22Rv1 (cell line): ENCODE measurements at regions not wholly inside any gene's neighbourhood (a gene's known extent, or its start where the extent isn't known, plus 50 kb on each side); places are given as distances from the start of the nearest gene placed in this dataset.

Experiments used
- H3K27ac ChIP-seq: fragments of 450-650 bp; 2 replicates; pipeline ENCODE4 v1.5.1; 2017
- ZFX ChIP-seq: fragments of 450-650 bp; IDR thresholded peaks from 2 replicates; pipeline ENCODE4 v1.6.1; 2017; ENCODE audit warnings: antibody characterized with exemption, borderline replicate concordance
- TF ChIP-seq, protein P1 (sequence below): fragments of 450-650 bp; IDR thresholded peaks from 2 replicates; pipeline ENCODE4 v1.5.1; 2017; ENCODE audit warnings: mild to moderate bottlenecking

DNA sequence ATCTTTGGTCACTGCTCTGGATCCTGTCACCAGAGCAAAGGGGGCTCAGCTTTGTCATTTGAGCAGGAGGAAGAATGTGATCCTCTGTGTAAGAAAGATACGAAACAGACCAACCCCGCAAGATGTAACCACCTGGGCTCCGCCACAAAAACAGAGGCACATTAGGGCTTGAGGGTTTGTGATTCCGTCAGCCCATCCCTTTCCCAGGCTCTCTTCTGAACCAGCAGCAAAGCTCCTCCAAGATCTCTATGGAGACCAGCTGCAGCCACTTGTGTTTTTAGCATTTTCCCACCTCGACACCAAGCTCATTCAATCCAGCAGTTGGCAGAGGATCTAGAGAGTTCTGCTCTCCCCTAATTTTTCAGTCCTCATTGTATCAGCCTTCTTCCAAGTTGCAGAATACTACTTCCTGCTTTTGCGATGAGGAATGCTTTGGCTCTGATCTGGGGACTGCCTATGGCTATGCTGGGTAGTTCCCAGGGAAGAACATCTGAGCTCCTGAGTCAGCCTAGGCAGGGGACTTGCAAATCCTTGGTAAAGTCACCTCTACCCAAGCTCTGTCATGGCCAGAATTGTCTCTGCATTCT, 139.6 kb upstream of the RAB12 start:
- TF ChIP-seq, protein P1, sequence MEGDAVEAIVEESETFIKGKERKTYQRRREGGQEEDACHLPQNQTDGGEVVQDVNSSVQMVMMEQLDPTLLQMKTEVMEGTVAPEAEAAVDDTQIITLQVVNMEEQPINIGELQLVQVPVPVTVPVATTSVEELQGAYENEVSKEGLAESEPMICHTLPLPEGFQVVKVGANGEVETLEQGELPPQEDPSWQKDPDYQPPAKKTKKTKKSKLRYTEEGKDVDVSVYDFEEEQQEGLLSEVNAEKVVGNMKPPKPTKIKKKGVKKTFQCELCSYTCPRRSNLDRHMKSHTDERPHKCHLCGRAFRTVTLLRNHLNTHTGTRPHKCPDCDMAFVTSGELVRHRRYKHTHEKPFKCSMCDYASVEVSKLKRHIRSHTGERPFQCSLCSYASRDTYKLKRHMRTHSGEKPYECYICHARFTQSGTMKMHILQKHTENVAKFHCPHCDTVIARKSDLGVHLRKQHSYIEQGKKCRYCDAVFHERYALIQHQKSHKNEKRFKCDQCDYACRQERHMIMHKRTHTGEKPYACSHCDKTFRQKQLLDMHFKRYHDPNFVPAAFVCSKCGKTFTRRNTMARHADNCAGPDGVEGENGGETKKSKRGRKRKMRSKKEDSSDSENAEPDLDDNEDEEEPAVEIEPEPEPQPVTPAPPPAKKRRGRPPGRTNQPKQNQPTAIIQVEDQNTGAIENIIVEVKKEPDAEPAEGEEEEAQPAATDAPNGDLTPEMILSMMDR = no peak
- no peak for TF ChIP-seq ZFX
- H3K27ac ChIP-seq = no peak overlapping the region

DNA sequence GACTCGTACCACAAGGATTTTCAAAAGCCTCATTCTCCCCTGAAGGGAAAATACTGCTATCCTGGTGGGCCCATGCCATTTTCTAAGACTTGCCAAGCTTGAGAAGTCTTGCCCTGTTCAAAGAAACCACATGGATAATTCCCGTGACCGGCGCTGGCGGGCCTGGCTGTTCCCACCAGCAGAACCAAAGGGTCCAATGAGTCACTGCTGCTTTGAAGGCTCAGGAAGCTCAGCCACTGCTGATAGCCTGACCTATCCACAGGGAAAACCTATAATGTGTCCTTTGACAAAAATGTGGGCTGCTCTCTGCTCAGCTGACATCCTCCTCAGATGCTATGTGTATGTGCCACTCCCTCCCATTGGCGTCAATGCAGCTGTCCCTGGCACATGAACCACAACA, 137.9 kb upstream of the RAB12 start:
- no peak for TF ChIP-seq ZFX
- TF ChIP-seq, protein P1 = no peak
- no peak overlapping the region for H3K27ac ChIP-seq

DNA sequence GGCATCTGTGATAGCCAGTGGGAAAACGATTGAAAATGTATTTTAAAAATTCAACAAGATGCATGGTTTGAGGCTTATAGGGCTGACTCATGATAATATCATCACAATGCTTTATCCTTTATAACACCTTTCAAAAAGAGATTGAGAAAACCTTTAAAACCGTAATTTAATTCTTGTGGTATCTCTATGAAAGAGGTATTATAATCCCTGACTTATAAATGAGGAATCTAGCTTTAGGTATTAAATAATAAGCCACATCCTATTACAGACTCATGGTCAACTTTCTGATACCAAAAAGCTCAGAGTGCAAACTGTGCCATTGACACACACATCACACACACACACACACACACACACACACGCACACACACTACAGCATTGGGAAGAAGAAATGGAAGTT, 134.6 kb upstream of the RAB12 start:
- TF ChIP-seq ZFX = no peak
- TF ChIP-seq, protein P1 = no peak
- no peak overlapping the region for H3K27ac ChIP-seq

DNA sequence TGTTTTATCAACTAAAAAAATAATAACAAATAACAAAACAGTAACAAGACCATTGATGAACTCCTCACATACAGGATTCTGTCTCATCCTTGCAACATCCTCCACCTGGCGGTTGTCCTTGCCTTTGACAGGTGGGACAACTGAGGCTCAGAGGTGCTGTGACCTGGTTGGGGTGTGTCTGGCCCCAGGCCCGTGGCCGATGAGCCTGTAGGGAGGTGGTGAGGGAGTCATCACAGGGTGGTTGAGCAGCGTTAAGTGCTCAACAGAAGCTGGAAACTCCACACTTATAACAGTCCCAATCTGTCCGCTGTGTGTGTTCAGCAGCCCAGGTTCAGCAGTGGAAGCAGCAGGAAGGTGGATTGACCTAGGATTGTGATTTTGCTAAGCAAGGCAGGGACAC, 131.6 kb upstream of the RAB12 start:
- TF ChIP-seq, protein P1 = no peak
- TF ChIP-seq ZFX = no peak
- no peak overlapping the region for H3K27ac ChIP-seq

DNA sequence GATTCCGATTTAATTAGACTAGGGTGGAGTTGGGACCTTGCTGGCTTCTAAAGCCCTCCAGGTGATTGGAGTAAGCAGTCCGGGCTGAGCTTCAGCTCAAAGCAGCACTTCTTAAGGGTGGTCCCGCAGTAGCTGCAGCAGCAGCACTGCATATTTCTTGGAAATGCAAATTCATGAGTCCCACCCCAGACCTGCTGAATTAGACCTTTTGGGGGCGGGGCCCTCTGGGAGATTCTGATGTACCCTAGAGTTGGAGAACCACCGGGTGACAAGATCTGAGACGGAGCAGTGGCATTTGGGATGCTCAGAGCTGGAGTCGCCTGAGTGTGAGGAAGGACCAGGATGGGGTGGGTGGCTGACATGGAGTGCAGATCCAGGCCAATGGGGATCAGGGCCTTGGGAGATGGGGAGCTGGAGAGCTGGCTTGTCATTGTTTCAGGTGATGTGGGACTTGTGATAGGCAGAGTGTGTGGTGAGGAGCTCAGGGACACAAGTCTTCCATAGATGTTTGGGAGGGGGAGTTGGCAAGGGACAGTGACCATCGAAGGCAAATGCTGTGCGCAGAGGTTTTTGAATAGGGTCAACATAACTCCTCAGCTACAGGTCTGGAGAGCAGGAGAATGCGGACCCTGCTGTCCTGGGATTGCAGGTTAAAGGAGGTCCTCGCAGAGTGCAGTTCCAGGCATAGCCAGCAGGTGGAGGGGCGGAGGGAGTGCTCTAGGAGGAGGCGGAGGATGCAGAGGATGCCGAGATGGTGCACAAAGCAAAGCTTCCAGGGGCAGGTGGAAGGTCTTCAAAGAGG, 130.9 kb upstream of the RAB12 start:
- no peak overlapping the region for H3K27ac ChIP-seq
- TF ChIP-seq, protein P1 = peak; percentile 83
- no peak for TF ChIP-seq ZFX

DNA sequence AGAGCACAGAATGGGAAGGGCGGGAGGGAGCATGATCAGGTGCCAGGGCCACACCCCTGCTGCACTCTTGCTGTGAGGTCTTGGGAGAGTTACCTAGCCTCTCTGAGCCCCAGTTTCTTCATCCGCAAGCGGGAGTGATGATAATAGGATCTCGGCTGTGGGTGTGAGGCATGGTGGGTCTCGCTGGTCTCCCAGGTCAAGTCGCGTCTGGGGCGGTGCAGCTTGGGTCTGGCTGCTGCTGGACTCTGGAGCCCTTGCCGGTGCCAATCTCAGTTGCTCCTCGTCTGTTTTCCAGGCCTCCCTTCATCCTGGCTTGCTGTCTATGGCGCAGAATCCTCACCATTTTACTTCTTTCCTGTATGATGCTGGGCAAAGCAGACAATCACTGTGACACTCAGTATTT, 130.3 kb upstream of the RAB12 start:
- TF ChIP-seq ZFX = no peak
- TF ChIP-seq, protein P1 = peak; percentile 46
- no peak overlapping the region for H3K27ac ChIP-seq

DNA sequence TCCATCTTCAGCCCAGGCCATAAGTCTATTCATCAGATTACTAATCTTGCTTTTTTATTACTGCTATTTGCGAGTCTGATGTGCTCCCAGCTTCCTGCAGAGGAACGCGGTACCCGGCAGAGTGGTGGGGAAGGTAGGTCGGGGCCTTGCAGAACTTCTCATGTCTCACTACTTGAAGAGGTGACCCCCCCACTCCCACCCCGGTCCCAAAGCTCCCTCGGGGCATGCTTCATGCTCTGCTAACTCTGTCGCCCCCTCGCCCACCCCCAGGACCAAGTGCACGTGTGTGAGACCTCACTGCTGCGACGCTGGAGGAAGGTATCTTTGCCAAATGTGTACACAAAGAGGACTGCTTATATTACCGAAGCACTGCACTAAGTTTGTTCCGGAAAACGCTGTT, 129.4 kb upstream of the RAB12 start:
- TF ChIP-seq, protein P1 = no peak
- no peak for TF ChIP-seq ZFX
- H3K27ac ChIP-seq = no peak overlapping the region
